BJ (cell line): ENCODE measurements at regions not wholly inside any gene's neighbourhood (a gene's known extent, or its start where the extent isn't known, plus 50 kb on each side); places are given as distances from the start of the nearest gene placed in this dataset.

Source experiments
- CTCF ChIA-PET: fragments of 350-600 bp; formaldehyde crosslinking; extraction: SDS; loops from one replicate; lab custom pipeline; 2021; ENCODE audit warnings: antibody characterized with exemption, inconsistent platforms; lab: Yijun Ruan, JAX
- POLR2A ChIA-PET: fragments of 300-600 bp; sonication (Branson Sonifier 250); formaldehyde crosslinking; extraction: SDS; loops from one replicate; lab custom pipeline; 2021; ENCODE audit warnings: antibody characterized with exemption; lab: Charles Lee
- DNase-seq: peaks from one replicate; pipeline ENCODE4 v3.0.0-alpha.2; 2011; ENCODE audit warnings: low read depth
- H3K27me3 ChIP-seq: 2 replicates; pipeline ENCODE4 v1.6.0; 2011; ENCODE audit warnings: low read length; ENCODE audit not compliant: control insufficient read depth, insufficient read depth
- H3K36me3 ChIP-seq: 2 replicates; pipeline ENCODE4 v1.5.1; 2011; ENCODE audit warnings: low read length; ENCODE audit not compliant: control insufficient read depth, insufficient read depth
- H3K4me3 ChIP-seq: 2 replicates; pipeline ENCODE4 v1.5.1; 2011; ENCODE audit warnings: low read depth, mild to moderate bottlenecking, control low read depth, low read length
- CTCF ChIP-seq: IDR thresholded peaks from 2 replicates; pipeline ENCODE4 v1.5.1; 2011; ENCODE audit warnings: low read depth, mild to moderate bottlenecking, control low read depth, inconsistent platforms, low read length, moderate library complexity; ENCODE audit not compliant: insufficient read depth

DNA sequence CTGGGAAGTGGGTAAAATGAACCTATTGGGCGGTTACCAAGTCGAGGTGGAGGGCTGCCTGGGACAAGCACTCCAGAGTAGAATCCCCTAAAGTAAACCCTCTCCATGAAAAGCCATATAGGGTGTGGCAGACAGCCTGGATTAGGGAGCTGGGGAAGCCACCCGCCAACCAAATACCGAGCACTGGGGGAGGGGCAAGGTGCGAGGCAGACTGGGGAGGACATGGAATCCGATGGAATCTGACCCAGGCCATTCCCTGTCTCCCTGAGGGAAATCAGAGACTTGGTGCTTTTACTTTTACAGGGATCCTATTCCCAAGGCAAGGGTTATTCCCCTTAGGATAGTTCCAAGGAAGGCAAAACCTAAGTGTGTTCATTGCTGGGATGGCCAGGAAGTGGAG is 130.9 kb upstream of the HSD17B12 start:
- ChIA-PET CTCF (interaction anchor here (1.5 kb wide), 1 partner anchor 23 kb away, joined by 3 read pairs; no protein-coding TSS in a partner anchor), POLR2A (no interaction called here)
- DNase-seq: no peak
- TF ChIP-seq CTCF: no peak
- H3K27me3 ChIP-seq: peaks cover 14% of the 10 kb centered on the region
- H3K4me3 ChIP-seq: no peak overlapping the region
- H3K36me3 ChIP-seq: no peaks in the 10 kb centered on the region

DNA sequence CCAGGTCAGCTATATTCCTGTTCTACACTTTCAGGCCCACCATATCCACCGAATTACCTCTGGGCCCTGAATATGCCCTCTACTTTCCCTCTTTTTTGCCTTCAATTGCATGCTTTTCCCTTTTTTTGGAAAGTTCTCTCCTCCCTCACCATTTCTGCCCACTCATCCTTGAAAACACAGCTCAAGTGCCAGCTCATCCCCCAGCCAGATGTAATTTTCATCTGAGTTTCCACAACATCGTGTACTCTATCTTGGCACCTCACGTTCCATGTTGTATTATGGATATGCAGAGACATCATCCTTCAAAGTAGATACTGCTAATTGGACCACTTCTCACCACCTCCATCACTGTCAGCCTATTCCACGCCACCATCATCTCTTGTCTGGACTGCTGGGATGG is 129.8 kb upstream of the HSD17B12 start:
- ChIA-PET CTCF (interaction anchor here (0.7 to 1.6 kb wide), 3 partner anchors 10 to 22 kb away, joined by 3 to 6 read pairs (median 3); no protein-coding TSS in a partner anchor), POLR2A (no interaction called here)
- H3K27me3 ChIP-seq: peaks cover 14% of the 10 kb centered on the region

DNA sequence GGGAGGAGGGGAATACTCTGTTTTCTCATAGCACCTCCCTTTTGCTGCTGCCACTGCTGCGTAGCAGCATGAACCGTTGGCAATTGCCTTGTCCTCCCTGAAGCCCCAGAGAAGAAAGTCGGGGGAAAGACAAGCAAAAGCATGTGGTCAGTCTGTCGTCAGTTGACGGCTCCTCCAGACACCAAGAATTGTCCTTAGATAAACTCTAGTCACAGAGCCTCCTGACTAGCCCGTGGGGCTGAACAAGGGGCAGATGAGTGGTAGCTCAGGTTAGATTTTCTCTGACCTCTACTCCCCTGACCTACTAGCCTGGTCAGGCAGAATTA is 126.4 kb upstream of the HSD17B12 start:
- POLR2A ChIA-PET: no interaction called here

More for the DNA sequence above, 129.8 kb upstream of the HSD17B12 start:
- DNase-seq: no peak
- no peaks in the 10 kb centered on the region for H3K36me3 ChIP-seq
- H3K4me3 ChIP-seq: no peak overlapping the region
- no peak for TF ChIP-seq CTCF

GRCh38 chr11:43555186-43555585 is 125.4 kb upstream of the HSD17B12 start:
- H3K4me3 ChIP-seq: no peak overlapping the region
- no peak for TF ChIP-seq CTCF
- DNase-seq: no peak
- H3K36me3 ChIP-seq: no peaks in the 10 kb centered on the region
- CTCF ChIA-PET: no interaction called here
- POLR2A ChIA-PET: no interaction called here
- peaks cover 24% of the 10 kb centered on the region for H3K27me3 ChIP-seq

More for the DNA sequence above, 126.4 kb upstream of the HSD17B12 start:
- Histone ChIP-seq H3K36me3 (no peaks in the 10 kb centered on the region), H3K4me3 (no peak overlapping the region), H3K27me3 (peaks cover 21% of the 10 kb centered on the region)
- CTCF ChIA-PET: no interaction called here
- no peak for TF ChIP-seq CTCF
- no peak for DNase-seq

DNA sequence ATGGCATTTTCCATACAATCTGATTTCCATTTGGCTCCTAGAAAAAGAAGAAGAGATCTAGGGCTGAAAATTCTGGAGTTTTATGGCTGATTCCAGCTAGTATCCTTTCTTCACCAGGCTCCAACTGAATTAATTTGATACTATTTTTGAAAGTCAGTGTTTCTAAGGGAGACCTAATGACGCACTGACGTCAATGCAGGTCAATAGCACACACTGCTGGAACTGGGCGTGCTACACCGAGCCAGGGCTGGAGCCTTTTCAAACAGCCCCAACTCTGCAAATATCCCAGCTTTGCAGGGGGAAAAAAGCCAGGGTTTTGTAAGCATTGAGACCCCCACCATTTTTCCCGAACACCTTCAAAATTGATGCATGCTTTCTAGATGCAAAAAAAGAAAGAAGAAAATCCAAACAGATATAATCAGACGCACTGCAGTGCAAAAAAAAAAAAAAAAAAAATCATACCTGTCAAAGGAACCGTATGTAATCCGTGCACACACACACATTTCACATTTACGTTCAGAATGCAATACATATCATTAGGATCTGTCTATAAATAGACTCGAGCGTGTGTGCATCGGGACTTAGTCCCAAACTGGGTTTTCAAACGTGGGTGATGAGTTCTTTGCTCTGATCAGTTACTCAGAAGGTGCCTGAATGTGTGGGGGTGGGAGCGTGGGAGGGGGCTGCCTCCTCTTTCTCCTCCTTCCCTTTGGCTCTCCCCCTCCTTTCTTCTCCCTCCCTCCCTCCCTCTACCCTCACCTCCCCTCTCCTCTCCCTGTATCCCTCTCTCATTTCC is 124.5 kb upstream of the HSD17B12 start:
- no peak for DNase-seq
- TF ChIP-seq CTCF: no peak
- no peaks in the 10 kb centered on the region for H3K36me3 ChIP-seq
- ChIA-PET CTCF (interaction anchor here (1.7 to 3.2 kb wide), 2 partner anchors 9 to 11 kb away, joined by 4 to 11 read pairs; no protein-coding TSS in a partner anchor), POLR2A (no interaction called here)
- H3K27me3 ChIP-seq: peaks cover 22% of the 10 kb centered on the region
- no peak overlapping the region for H3K4me3 ChIP-seq
